ENCODE measurements at regions not wholly inside any gene's neighbourhood (a gene's known extent, or its start where the extent isn't known, plus 50 kb on each side); places are given as distances from the start of the nearest gene placed in this dataset.

- H3K36me3 Mint-ChIP-seq (ENCODE audit: low read depth), result no peaks in the 10 kb centered on the region
- H3K4me3 Mint-ChIP-seq, result no peak overlapping the region
- DNase-seq (no peak), ATAC-seq (no peak)
- no peaks in the 10 kb centered on the region for H3K9me3 Mint-ChIP-seq
- no peaks in the 10 kb centered on the region for H3K27me3 Mint-ChIP-seq
- H3K4me1 Mint-ChIP-seq, result no peaks in the 10 kb centered on the region
- H3K27ac Mint-ChIP-seq, result no peak overlapping the region
These were observed 290.0 kb upstream of the ADAMTSL1 start for GRCh38 chr9:18183974-18184373.

GRCh38 chr9:18184401-18184800 lies 289.6 kb upstream of the ADAMTSL1 start:
- Mint-ChIP-seq H3K4me1 (no peaks in the 10 kb centered on the region), H3K4me3 (no peak overlapping the region), H3K27me3 (no peaks in the 10 kb centered on the region), H3K27ac (no peak overlapping the region), H3K36me3 (ENCODE audit: low read depth) (no peaks in the 10 kb centered on the region), H3K9me3 (no peaks in the 10 kb centered on the region)
- ATAC-seq (no peak), DNase-seq (no peak)

- H3K4me1 Mint-ChIP-seq, result no peaks in the 10 kb centered on the region
- H3K4me3 Mint-ChIP-seq, result no peak overlapping the region
- no peak for ATAC-seq
- H3K27me3 Mint-ChIP-seq, result no peaks in the 10 kb centered on the region
- no peak overlapping the region for H3K27ac Mint-ChIP-seq
- no peaks in the 10 kb centered on the region for H3K9me3 Mint-ChIP-seq
- DNase-seq, result no peak
- H3K36me3 Mint-ChIP-seq (ENCODE audit: low read depth), result no peaks in the 10 kb centered on the region
These were observed 288.8 kb upstream of the ADAMTSL1 start for GRCh38 chr9:18185196-18185595.

- H3K4me1 Mint-ChIP-seq, result no peaks in the 10 kb centered on the region
- no peaks in the 10 kb centered on the region for H3K27me3 Mint-ChIP-seq
- no peak for ATAC-seq
- no peak overlapping the region for H3K4me3 Mint-ChIP-seq
- H3K27ac Mint-ChIP-seq, result no peak overlapping the region
- DNase-seq, result no peak
- H3K9me3 Mint-ChIP-seq, result no peaks in the 10 kb centered on the region
- H3K36me3 Mint-ChIP-seq (ENCODE audit: low read depth), result no peaks in the 10 kb centered on the region
These were observed 285.0 kb upstream of the ADAMTSL1 start for GRCh38 chr9:18188971-18189370.

- no peak overlapping the region for H3K4me3 Mint-ChIP-seq
- H3K36me3 Mint-ChIP-seq (ENCODE audit: low read depth), result no peaks in the 10 kb centered on the region
- DNase-seq (no peak), ATAC-seq (no peak)
- H3K27ac Mint-ChIP-seq, result no peak overlapping the region
- no peaks in the 10 kb centered on the region for H3K4me1 Mint-ChIP-seq
- no peaks in the 10 kb centered on the region for H3K27me3 Mint-ChIP-seq
- H3K9me3 Mint-ChIP-seq, result no peaks in the 10 kb centered on the region
These were observed 283.9 kb upstream of the ADAMTSL1 start for GRCh38 chr9:18189871-18190670.

GRCh38 chr9:18190671-18191374 lies 283.1 kb upstream of the ADAMTSL1 start:
- no peaks in the 10 kb centered on the region for H3K4me1 Mint-ChIP-seq
- no peak overlapping the region for H3K27ac Mint-ChIP-seq
- H3K27me3 Mint-ChIP-seq, result no peaks in the 10 kb centered on the region
- no peaks in the 10 kb centered on the region for H3K36me3 Mint-ChIP-seq (ENCODE audit: low read depth)
- H3K9me3 Mint-ChIP-seq, result no peaks in the 10 kb centered on the region
- ATAC-seq (no peak), DNase-seq (no peak)
- no peak overlapping the region for H3K4me3 Mint-ChIP-seq

GRCh38 chr9:18194316-18194715 lies 279.6 kb upstream of the ADAMTSL1 start:
- ATAC-seq, result no peak
- no peaks in the 10 kb centered on the region for H3K36me3 Mint-ChIP-seq (ENCODE audit: low read depth)
- no peak overlapping the region for H3K27ac Mint-ChIP-seq
- H3K4me3 Mint-ChIP-seq, result no peak overlapping the region
- H3K9me3 Mint-ChIP-seq, result no peaks in the 10 kb centered on the region
- no peaks in the 10 kb centered on the region for H3K27me3 Mint-ChIP-seq
- no peak for DNase-seq
- H3K4me1 Mint-ChIP-seq, result no peaks in the 10 kb centered on the region

- H3K27me3 Mint-ChIP-seq, result no peaks in the 10 kb centered on the region
- no peaks in the 10 kb centered on the region for H3K4me1 Mint-ChIP-seq
- ATAC-seq (no peak), DNase-seq (no peak)
- H3K36me3 Mint-ChIP-seq (ENCODE audit: low read depth), result no peaks in the 10 kb centered on the region
- H3K4me3 Mint-ChIP-seq, result no peak overlapping the region
- no peak overlapping the region for H3K27ac Mint-ChIP-seq
- no peaks in the 10 kb centered on the region for H3K9me3 Mint-ChIP-seq
These were observed 278.7 kb upstream of the ADAMTSL1 start for GRCh38 chr9:18195223-18195622.

GRCh38 chr9:18202924-18203323 lies 271.0 kb upstream of the ADAMTSL1 start:
- no peak overlapping the region for H3K4me3 Mint-ChIP-seq
- ATAC-seq (no peak), DNase-seq (no peak)
- no peak overlapping the region for H3K27ac Mint-ChIP-seq
- no peaks in the 10 kb centered on the region for H3K36me3 Mint-ChIP-seq (ENCODE audit: low read depth)
- H3K27me3 Mint-ChIP-seq, result no peaks in the 10 kb centered on the region
- no peaks in the 10 kb centered on the region for H3K4me1 Mint-ChIP-seq
- H3K9me3 Mint-ChIP-seq, result no peaks in the 10 kb centered on the region

- no peak overlapping the region for H3K27ac Mint-ChIP-seq
- no peak for DNase-seq
- no peaks in the 10 kb centered on the region for H3K4me1 Mint-ChIP-seq
- H3K4me3 Mint-ChIP-seq, result no peak overlapping the region
- H3K9me3 Mint-ChIP-seq, result no peaks in the 10 kb centered on the region
- ATAC-seq, result no peak
- H3K27me3 Mint-ChIP-seq, result no peaks in the 10 kb centered on the region
- H3K36me3 Mint-ChIP-seq (ENCODE audit: low read depth), result no peaks in the 10 kb centered on the region
These were observed 266.2 kb upstream of the ADAMTSL1 start for GRCh38 chr9:18207735-18208134.

- no peak for DNase-seq
- H3K4me1 Mint-ChIP-seq, result no peaks in the 10 kb centered on the region
- H3K4me3 Mint-ChIP-seq, result no peak overlapping the region
- H3K27ac Mint-ChIP-seq, result no peak overlapping the region
- H3K36me3 Mint-ChIP-seq (ENCODE audit: low read depth), result no peaks in the 10 kb centered on the region
- peaks cover 2% of the 10 kb centered on the region for H3K27me3 Mint-ChIP-seq
- no peaks in the 10 kb centered on the region for H3K9me3 Mint-ChIP-seq
- no peak for ATAC-seq
These were observed 265.5 kb upstream of the ADAMTSL1 start for GRCh38 chr9:18208166-18209059.

- H3K4me3 Mint-ChIP-seq, result no peak overlapping the region
- no peaks in the 10 kb centered on the region for H3K9me3 Mint-ChIP-seq
- DNase-seq, result no peak
- no peaks in the 10 kb centered on the region for H3K36me3 Mint-ChIP-seq (ENCODE audit: low read depth)
- ATAC-seq, result no peak
- peaks cover 2% of the 10 kb centered on the region for H3K27me3 Mint-ChIP-seq
- no peaks in the 10 kb centered on the region for H3K4me1 Mint-ChIP-seq
- H3K27ac Mint-ChIP-seq, result no peak overlapping the region
These were observed 258.3 kb upstream of the ADAMTSL1 start for GRCh38 chr9:18215626-18216025.

GRCh38 chr9:18216376-18216775 lies 257.6 kb upstream of the ADAMTSL1 start:
- ATAC-seq (no peak), DNase-seq (no peak)
- Mint-ChIP-seq H3K27me3 (peaks cover 2% of the 10 kb centered on the region), H3K36me3 (ENCODE audit: low read depth) (no peaks in the 10 kb centered on the region), H3K27ac (no peak overlapping the region), H3K4me3 (no peak overlapping the region), H3K4me1 (no peaks in the 10 kb centered on the region), H3K9me3 (no peaks in the 10 kb centered on the region)

GRCh38 chr9:18228101-18228500 lies 245.9 kb upstream of the ADAMTSL1 start:
- Mint-ChIP-seq H3K27ac (no peak overlapping the region), H3K4me1 (no peaks in the 10 kb centered on the region), H3K9me3 (no peaks in the 10 kb centered on the region), H3K4me3 (no peak overlapping the region), H3K36me3 (ENCODE audit: low read depth) (no peaks in the 10 kb centered on the region), H3K27me3 (peaks cover 16% of the 10 kb centered on the region)
- no peak for ATAC-seq
- no peak for DNase-seq

Measured in activated naive CD8-positive, alpha-beta T cell treated with anti-CD3 and anti-CD28 coated beads, Interleukin-2, amount 50 U/mL, for 24 hours (primary cell).